ENCODE measurements at regions not wholly inside any gene's neighbourhood (a gene's known extent, or its start where the extent isn't known, plus 50 kb on each side); places are given as distances from the start of the nearest gene placed in this dataset.

DNA sequence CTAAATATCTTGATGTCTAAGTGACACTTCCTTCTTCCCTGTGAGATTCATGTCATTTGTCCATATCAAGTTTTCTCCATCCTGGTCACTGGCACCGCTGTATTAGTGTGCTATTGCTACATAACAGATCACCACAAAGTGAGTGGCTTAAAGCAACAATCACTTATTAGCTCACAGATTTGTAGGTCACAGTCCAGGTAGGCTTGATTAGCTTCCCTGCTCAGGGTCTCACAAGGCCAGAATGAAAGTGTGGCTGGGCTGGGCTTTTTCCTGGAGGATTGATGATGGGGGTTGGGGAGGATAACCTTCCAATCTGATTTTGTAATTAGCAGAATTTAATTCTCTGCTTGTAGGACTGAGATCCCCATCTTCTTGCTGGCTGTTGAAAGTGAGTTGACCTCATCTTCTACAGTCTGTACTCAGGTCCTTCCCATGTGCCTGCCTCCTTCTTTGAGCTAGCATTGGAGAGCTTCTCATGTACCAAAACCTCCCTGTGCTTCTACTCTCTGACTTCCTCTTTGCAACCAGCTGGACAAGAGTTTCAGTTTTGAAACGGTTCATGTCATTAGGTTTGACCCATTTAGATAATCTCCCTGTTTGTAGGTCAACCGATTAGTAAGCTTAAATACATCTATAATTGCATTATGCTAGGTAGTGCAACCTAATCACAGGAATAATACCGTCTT is 152.4 kb upstream of the MAN1A1 start:
- Histone ChIP-seq H3K9me3 (ENCODE audit: control insufficient read depth, insufficient read depth, low read depth, low read length) (no peaks in the 10 kb centered on the region), H3K4me1 (ENCODE audit: control insufficient read depth, insufficient read depth, low read length) (no peaks in the 10 kb centered on the region), H3K36me3 (ENCODE audit: control insufficient read depth, insufficient read depth, low read length) (no peaks in the 10 kb centered on the region; the same call in 1 of the 2 replicates), H3K4me3 (ENCODE audit: low read depth in 2 of 2, low read length in 2 of 2) (no peak overlapping the region), H3K27ac (ENCODE audit: low read length) (no peak overlapping the region), H3K27me3 (ENCODE audit: control insufficient read depth, insufficient read depth, low read length) (no peaks in the 10 kb centered on the region)
- POLR2A ChIA-PET = no interaction called here
- TF ChIP-seq SIN3A (IDR thresholded peaks at IDR 0.05; ENCODE audit: borderline replicate concordance, insufficient read depth, low read depth, low read length) (no peak), TCF7L2 (IDR thresholded peaks at IDR 0.05; ENCODE audit: low read depth, low read length) (no peak), POLR2AphosphoS5 (IDR thresholded peaks at IDR 0.05; ENCODE audit: low read depth, low read length) (no peak)
- TF ChIP-seq, protein P1, sequence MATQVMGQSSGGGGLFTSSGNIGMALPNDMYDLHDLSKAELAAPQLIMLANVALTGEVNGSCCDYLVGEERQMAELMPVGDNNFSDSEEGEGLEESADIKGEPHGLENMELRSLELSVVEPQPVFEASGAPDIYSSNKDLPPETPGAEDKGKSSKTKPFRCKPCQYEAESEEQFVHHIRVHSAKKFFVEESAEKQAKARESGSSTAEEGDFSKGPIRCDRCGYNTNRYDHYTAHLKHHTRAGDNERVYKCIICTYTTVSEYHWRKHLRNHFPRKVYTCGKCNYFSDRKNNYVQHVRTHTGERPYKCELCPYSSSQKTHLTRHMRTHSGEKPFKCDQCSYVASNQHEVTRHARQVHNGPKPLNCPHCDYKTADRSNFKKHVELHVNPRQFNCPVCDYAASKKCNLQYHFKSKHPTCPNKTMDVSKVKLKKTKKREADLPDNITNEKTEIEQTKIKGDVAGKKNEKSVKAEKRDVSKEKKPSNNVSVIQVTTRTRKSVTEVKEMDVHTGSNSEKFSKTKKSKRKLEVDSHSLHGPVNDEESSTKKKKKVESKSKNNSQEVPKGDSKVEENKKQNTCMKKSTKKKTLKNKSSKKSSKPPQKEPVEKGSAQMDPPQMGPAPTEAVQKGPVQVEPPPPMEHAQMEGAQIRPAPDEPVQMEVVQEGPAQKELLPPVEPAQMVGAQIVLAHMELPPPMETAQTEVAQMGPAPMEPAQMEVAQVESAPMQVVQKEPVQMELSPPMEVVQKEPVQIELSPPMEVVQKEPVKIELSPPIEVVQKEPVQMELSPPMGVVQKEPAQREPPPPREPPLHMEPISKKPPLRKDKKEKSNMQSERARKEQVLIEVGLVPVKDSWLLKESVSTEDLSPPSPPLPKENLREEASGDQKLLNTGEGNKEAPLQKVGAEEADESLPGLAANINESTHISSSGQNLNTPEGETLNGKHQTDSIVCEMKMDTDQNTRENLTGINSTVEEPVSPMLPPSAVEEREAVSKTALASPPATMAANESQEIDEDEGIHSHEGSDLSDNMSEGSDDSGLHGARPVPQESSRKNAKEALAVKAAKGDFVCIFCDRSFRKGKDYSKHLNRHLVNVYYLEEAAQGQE (IDR thresholded peaks at IDR 0.05; ENCODE audit: insufficient read depth in 1 of 2, low read depth in 2 of 2, low read length in 1 of 2) = no peak
- TF ChIP-seq, protein P2, sequence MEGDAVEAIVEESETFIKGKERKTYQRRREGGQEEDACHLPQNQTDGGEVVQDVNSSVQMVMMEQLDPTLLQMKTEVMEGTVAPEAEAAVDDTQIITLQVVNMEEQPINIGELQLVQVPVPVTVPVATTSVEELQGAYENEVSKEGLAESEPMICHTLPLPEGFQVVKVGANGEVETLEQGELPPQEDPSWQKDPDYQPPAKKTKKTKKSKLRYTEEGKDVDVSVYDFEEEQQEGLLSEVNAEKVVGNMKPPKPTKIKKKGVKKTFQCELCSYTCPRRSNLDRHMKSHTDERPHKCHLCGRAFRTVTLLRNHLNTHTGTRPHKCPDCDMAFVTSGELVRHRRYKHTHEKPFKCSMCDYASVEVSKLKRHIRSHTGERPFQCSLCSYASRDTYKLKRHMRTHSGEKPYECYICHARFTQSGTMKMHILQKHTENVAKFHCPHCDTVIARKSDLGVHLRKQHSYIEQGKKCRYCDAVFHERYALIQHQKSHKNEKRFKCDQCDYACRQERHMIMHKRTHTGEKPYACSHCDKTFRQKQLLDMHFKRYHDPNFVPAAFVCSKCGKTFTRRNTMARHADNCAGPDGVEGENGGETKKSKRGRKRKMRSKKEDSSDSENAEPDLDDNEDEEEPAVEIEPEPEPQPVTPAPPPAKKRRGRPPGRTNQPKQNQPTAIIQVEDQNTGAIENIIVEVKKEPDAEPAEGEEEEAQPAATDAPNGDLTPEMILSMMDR (IDR thresholded peaks at IDR 0.05) = no peak
- CTCF ChIA-PET = no interaction called here
- intact Hi-C loops (cut with micrococcal nuclease; ENCODE audit: unreplicated experiment) = no loop called here
- ATAC-seq = no peak
- in situ Hi-C loops (cut with HindIII; ENCODE audit: low pct_unique_long_range_greater_than_20kb, low sequenced_read_pairs) = no loop called here
- no peak for DNase-seq (ENCODE audit: low read depth, low spot score)
- no TSS peak for BruUV-seq (replicated peaks)

DNA sequence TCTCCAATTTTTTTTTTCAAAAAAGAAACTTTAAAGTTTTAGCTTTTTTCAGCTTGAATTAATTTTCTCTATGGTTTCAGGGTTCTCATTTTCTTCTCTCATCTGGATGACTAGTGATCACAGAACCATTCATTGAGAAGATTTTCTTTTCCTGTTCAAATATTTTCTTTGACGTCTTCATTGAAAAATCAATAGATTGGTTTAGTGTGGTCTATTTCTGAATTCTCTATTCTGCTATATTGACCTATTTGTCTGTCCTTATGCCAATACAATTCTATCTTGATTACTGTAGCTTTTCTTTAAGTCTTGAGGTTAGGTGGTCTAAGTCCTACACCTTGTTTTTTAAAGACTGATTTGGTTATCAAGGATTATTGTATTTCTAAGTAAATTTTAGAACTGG is 150.2 kb upstream of the MAN1A1 start:
- BruUV-seq (replicated peaks) = no TSS peak
- DNase-seq (ENCODE audit: low read depth, low spot score) (no peak), ATAC-seq (no peak)
- Histone ChIP-seq H3K9me3 (ENCODE audit: control insufficient read depth, insufficient read depth, low read depth, low read length) (no peaks in the 10 kb centered on the region), H3K4me3 (ENCODE audit: low read depth in 2 of 2, low read length in 2 of 2) (no peak overlapping the region), H3K27me3 (ENCODE audit: control insufficient read depth, insufficient read depth, low read length) (no peaks in the 10 kb centered on the region), H3K36me3 (ENCODE audit: control insufficient read depth, insufficient read depth, low read length) (no peaks in the 10 kb centered on the region; the same call in 1 of the 2 replicates), H3K4me1 (ENCODE audit: control insufficient read depth, insufficient read depth, low read length) (no peaks in the 10 kb centered on the region), H3K27ac (ENCODE audit: low read length) (no peak overlapping the region)
- TF ChIP-seq TCF7L2 (IDR thresholded peaks at IDR 0.05; ENCODE audit: low read depth, low read length) = no peak
- TF ChIP-seq, protein P1 (IDR thresholded peaks at IDR 0.05; ENCODE audit: insufficient read depth in 1 of 2, low read depth in 2 of 2, low read length in 1 of 2) = no peak
- TF ChIP-seq, protein P2 (IDR thresholded peaks at IDR 0.05) = no peak
- no peak for TF ChIP-seq SIN3A (IDR thresholded peaks at IDR 0.05; ENCODE audit: borderline replicate concordance, insufficient read depth, low read depth, low read length)
- no peak for TF ChIP-seq POLR2AphosphoS5 (IDR thresholded peaks at IDR 0.05; ENCODE audit: low read depth, low read length)
- intact Hi-C loops (cut with micrococcal nuclease; ENCODE audit: unreplicated experiment) = no loop called here
- ChIA-PET POLR2A (no interaction called here), CTCF (no interaction called here)
- in situ Hi-C loops (cut with HindIII; ENCODE audit: low pct_unique_long_range_greater_than_20kb, low sequenced_read_pairs) = no loop called here
